ENCODE measurements at regions not wholly inside any gene's neighbourhood (a gene's known extent, or its start where the extent isn't known, plus 50 kb on each side); places are given as distances from the start of the nearest gene placed in this dataset.

DNA sequence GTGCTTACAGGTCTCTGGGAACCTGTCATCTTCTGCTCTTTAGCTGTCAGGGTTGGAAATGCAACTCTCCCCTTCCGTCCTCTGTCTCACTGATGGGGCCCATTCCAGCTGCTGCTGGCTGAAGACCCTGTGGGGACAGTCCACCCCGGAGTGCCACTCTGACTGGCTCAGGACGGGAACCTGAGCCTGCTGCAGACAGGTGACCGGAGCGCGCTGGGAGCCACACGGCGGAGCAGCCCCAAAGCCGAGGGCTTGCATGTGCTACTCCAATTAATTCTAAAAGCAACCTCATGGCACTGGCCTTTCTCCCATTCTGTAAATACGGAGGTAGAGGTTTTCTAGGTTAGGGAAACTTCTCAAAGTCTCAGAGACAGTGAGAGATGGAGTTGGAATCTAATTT, 223.5 kb upstream of the PITRM1 start:
- TF ChIP-seq, protein P1, sequence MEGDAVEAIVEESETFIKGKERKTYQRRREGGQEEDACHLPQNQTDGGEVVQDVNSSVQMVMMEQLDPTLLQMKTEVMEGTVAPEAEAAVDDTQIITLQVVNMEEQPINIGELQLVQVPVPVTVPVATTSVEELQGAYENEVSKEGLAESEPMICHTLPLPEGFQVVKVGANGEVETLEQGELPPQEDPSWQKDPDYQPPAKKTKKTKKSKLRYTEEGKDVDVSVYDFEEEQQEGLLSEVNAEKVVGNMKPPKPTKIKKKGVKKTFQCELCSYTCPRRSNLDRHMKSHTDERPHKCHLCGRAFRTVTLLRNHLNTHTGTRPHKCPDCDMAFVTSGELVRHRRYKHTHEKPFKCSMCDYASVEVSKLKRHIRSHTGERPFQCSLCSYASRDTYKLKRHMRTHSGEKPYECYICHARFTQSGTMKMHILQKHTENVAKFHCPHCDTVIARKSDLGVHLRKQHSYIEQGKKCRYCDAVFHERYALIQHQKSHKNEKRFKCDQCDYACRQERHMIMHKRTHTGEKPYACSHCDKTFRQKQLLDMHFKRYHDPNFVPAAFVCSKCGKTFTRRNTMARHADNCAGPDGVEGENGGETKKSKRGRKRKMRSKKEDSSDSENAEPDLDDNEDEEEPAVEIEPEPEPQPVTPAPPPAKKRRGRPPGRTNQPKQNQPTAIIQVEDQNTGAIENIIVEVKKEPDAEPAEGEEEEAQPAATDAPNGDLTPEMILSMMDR (IDR thresholded peaks at IDR 0.05 in 4 of 5, conservative IDR thresholded peaks at IDR 0.05 in 1 of 5), result no peak
- no peak for TF ChIP-seq POLR2A (IDR thresholded peaks at IDR 0.05)

All from gastrocnemius medialis (tissue), 4 donors.